ENCODE measurements at regions not wholly inside any gene's neighbourhood (a gene's known extent, or its start where the extent isn't known, plus 50 kb on each side); places are given as distances from the start of the nearest gene placed in this dataset.

- no peak overlapping the region for H2AFZ ChIP-seq (ENCODE audit: insufficient read depth, low read depth, low read length, poor library complexity, severe bottlenecking)
- DNase-seq = no peak
- no peaks in the 10 kb centered on the region for H3K27me3 ChIP-seq (ENCODE audit: control insufficient read depth in 2 of 2, insufficient read depth in 2 of 2, low read length in 2 of 2)
- Mint-ChIP-seq H3K4me1 (no peaks in the 10 kb centered on the region), H3K27ac (no peak overlapping the region), H3K27me3 (ENCODE audit: low read depth in 3 of 3) (no peaks in the 10 kb centered on the region), H3K9me3 (peaks cover 0 to 6% (median 3%) of the 10 kb centered on the region in 7 donors), H3K4me3 (no peak overlapping the region), H3K36me3 (no peaks in the 10 kb centered on the region)
- no peak for TF ChIP-seq CTCF (IDR thresholded peaks at IDR 0.05)
- H3K27ac ChIP-seq (ENCODE audit: low read depth in 1 of 2, low read length in 2 of 2) = no peak overlapping the region
- no peak overlapping the region for H3K4me2 ChIP-seq (replicated peaks; ENCODE audit: extremely low read depth, low read length, poor library complexity, severe bottlenecking)
- no peak overlapping the region for H3K4me3 ChIP-seq (replicated peaks in 1 of 3; ENCODE audit: low read depth in 2 of 3, low read length in 3 of 3)
- intact Hi-C loops (cut with micrococcal nuclease) = no loop called here
- no peak overlapping the region for H3K9ac ChIP-seq (ENCODE audit: insufficient read depth, low read length, poor library complexity, severe bottlenecking)
- WGBS (ENCODE audit: insufficient coverage) = no CpG with 5 or more reads among the region's 2 CpGs
- H3K36me3 ChIP-seq (replicated peaks in 1 of 2; ENCODE audit: control insufficient read depth in 1 of 2, insufficient read depth in 2 of 2, low read length in 2 of 2) = no peaks in the 10 kb centered on the region
- H3K9me3 ChIP-seq (replicated peaks in 1 of 2; ENCODE audit: control insufficient read depth in 1 of 2, insufficient read depth in 1 of 2, low read length in 2 of 2) = peaks cover 0 to 2% of the 10 kb centered on the region in 2 donors
- H3K4me1 ChIP-seq (ENCODE audit: control insufficient read depth in 1 of 2, insufficient read depth in 2 of 2, low read length in 2 of 2) = no peaks in the 10 kb centered on the region
- no peaks in the 10 kb centered on the region for H4K20me1 ChIP-seq (ENCODE audit: insufficient read depth, low read length)
- no peaks in the 10 kb centered on the region for H3K79me2 ChIP-seq (ENCODE audit: insufficient read depth, low read length)
Observed at GRCh38 chr3:82355228-82355627, 593.8 kb upstream of the GBE1 start.

- Mint-ChIP-seq H3K9me3 (peaks cover 0 to 6% (median 3%) of the 10 kb centered on the region in 7 donors), H3K4me1 (no peaks in the 10 kb centered on the region), H3K27me3 (ENCODE audit: low read depth in 3 of 3) (no peaks in the 10 kb centered on the region), H3K27ac (no peak overlapping the region), H3K36me3 (no peaks in the 10 kb centered on the region), H3K4me3 (no peak overlapping the region)
- 64% methylated on average over 2 of the region's 4 CpGs for WGBS (ENCODE audit: insufficient coverage)
- H3K4me3 ChIP-seq (replicated peaks in 1 of 3; ENCODE audit: low read depth in 2 of 3, low read length in 3 of 3) = no peak overlapping the region
- no peak overlapping the region for H3K9ac ChIP-seq (ENCODE audit: insufficient read depth, low read length, poor library complexity, severe bottlenecking)
- H3K4me2 ChIP-seq (replicated peaks; ENCODE audit: extremely low read depth, low read length, poor library complexity, severe bottlenecking) = no peak overlapping the region
- H2AFZ ChIP-seq (ENCODE audit: insufficient read depth, low read depth, low read length, poor library complexity, severe bottlenecking) = no peak overlapping the region
- intact Hi-C loops (cut with micrococcal nuclease) = no loop called here
- H3K4me1 ChIP-seq (ENCODE audit: control insufficient read depth in 1 of 2, insufficient read depth in 2 of 2, low read length in 2 of 2) = no peaks in the 10 kb centered on the region
- H3K27me3 ChIP-seq (ENCODE audit: control insufficient read depth in 2 of 2, insufficient read depth in 2 of 2, low read length in 2 of 2) = no peaks in the 10 kb centered on the region
- H4K20me1 ChIP-seq (ENCODE audit: insufficient read depth, low read length) = no peaks in the 10 kb centered on the region
- H3K36me3 ChIP-seq (replicated peaks in 1 of 2; ENCODE audit: control insufficient read depth in 1 of 2, insufficient read depth in 2 of 2, low read length in 2 of 2) = no peaks in the 10 kb centered on the region
- TF ChIP-seq CTCF (IDR thresholded peaks at IDR 0.05) = no peak
- H3K9me3 ChIP-seq (replicated peaks in 1 of 2; ENCODE audit: control insufficient read depth in 1 of 2, insufficient read depth in 1 of 2, low read length in 2 of 2) = peaks cover 0 to 2% of the 10 kb centered on the region in 2 donors
- no peak for DNase-seq
- no peak overlapping the region for H3K27ac ChIP-seq (ENCODE audit: low read depth in 1 of 2, low read length in 2 of 2)
- no peaks in the 10 kb centered on the region for H3K79me2 ChIP-seq (ENCODE audit: insufficient read depth, low read length)
Observed at GRCh38 chr3:82354228-82354627, 592.8 kb upstream of the GBE1 start.

Measured in CD14-positive monocyte (primary cell).